ENCODE measurements at regions not wholly inside any gene's neighbourhood (a gene's known extent, or its start where the extent isn't known, plus 50 kb on each side); places are given as distances from the start of the nearest gene placed in this dataset.
"Not testable (repeated sequence)": the region's sequence is repeated elsewhere in the genome, so short reads cannot be mapped to it uniquely, and the experiment has no call there.

DNA sequence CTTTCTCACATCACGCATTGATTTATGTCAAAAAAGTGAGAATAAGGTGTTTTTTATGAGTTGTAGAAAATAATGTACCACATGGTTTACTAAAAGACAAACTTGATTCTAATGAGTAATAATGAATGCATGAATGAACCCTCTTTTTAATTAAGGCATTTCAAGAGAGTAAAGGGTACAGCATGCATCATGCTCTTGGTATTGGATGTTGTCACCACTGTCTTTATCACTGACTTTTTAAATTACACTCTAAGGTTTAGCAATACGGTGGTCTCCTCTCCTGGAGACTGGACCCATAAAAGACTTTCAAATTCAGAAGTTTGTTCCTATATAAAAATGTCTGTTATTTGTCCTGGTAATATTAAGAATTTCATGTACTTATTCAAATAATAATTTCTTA lies 277.5 kb upstream of the TGFBR2 start:
- not testable (repeated sequence) for DNase-seq

DNA sequence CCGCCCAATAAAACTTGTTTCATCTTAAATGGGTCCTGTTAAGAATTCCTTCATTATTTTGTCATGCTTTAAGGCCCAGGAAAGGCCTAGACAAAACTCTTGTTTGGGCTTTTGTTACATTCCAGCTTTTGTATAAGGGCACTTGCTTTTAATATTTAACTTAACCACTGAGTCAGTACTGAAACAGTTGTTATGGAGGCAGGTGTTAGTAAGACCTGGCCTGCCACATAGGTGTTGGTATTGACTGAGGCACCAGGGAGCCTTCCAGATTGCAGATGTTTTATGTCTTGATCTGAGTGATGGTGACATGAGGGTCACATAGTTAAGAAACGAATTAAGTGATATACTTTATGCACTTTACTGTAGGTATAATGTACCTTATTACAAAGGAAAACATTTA lies 274.9 kb upstream of the TGFBR2 start:
- no peak for DNase-seq

DNA sequence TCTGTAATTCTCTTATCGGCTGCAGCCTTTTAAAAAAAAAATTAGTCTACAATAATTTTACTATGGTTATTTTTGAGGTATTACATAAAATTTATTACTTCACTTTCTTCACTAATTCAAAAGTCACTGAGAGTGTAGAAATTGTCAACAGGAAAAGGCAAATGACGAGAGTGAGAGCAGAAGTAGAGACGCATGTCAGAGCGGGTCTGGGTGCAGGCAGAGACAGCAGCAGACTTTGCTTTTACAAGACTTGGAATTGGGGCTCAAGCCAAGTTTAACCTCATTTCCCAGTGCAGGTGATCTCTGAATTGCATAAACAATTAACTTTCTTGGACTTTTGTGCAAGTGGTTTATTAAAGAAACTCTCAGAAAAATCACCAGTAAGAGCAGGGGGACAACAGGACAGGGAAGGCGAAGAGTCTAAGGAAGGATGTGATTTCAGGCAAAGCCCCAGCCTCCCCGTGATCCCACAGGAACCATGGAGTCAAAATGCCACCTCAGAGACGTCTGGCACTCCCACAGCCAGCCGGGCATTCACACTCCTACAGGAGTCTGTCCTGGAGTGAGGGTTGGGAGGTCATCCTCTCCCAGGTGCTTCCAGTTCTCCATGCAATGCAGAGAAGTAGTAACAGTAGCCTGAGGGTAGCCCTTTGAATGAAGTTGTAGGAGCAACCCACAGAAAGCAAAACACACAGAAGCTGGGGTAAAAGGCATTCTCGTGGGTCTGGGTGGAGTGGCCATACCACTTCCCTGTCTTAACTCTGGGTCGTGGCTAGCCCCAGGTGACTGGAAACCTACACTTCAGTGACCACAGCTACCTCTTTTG lies 274.0 kb upstream of the TGFBR2 start:
- DNase-seq: no peak

DNA sequence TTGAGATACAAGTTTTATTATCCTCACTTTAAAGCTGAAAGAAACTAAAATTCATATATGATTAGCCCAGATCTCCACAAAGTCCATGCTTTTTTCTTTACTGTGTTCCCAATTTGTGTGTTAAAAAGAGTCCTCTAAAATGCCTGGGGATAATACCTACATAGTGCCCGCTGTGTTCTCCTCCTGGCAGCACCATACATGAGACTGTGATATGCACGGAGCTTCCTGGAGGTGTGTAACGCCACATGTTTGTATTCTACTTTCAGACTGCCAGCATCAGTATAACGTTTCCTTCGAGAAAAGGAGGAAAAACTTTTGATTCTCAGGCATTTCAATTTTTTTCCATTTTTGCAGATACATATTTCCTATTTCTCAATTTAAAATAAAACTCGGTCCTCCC lies 273.3 kb upstream of the TGFBR2 start:
- no peak for DNase-seq

DNA sequence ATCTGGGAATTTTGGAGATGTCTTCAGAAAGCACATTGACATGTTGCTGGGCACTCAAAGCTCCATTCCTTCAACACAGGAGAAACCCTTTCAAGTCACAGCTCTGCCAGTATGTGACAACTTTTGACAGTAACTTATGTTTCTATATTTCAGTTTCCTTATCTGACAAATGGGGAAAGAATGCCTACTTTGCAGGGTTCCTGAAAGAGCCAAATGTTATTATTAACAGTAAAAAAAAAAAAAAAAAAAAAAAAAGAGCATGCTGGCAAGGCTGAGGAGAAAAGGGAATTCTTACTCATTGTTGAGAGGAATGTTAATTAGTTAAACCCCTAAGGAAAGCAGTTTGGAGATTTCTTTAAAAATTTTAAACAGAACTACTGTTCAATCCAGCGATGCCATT lies 272.5 kb upstream of the TGFBR2 start:
- DNase-seq: no peak

DNA sequence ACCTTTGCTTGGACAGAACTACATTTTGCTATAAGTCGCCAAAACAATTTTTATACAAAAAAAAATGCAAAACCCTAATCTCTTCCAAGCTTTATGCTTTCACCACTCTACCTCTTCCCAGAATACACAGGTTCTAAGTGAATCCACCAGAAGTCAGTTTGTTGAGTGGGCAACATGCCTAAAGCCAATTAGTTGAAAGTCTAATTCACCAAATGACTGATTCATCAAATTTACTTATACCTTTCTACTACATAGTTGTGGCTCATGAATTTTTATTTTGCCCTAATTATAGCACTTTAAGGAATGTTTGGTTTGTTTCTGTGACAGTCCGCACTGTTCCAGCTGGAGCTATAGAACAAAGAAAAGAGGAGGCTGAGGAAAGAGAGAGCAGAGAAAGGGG lies 265.9 kb upstream of the TGFBR2 start:
- DNase-seq: no peak

DNA sequence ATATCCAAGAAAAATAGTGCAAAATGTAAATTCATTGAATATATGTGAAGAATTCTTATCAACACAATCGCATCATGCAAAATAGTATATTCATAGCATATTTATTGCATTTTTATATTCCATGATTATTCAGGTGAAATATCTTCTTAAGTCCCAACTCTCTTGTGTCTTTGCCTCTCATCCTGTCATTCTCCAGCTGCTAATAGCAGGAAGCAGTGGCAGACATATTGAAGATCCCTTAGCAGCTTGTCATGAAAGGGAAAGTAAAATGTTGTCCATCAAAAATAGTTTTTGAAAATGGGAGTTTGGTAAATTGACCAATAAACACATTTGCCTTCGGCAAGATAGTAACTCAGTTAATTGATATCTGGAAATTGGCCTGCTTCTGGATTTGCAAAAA lies 265.3 kb upstream of the TGFBR2 start:
- no peak for DNase-seq

DNA sequence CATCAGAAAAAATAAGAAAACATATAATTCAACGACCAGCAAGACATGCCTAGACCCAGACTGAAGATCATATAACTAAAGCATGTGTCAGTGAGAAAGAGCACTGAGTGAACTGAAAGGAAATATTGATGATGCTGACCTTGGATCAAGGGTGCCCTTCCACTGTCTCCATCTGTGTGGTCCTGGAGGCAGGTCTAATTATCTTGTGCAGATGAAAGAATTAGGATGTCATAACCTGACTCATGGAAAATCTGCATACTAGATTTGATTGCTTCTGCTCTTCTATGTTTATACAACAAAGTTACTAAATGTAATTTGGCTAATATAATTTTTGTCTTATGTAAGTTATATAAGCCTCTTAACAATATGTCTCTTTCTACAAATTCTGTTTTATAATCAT lies 264.6 kb upstream of the TGFBR2 start:
- DNase-seq: no peak

DNA sequence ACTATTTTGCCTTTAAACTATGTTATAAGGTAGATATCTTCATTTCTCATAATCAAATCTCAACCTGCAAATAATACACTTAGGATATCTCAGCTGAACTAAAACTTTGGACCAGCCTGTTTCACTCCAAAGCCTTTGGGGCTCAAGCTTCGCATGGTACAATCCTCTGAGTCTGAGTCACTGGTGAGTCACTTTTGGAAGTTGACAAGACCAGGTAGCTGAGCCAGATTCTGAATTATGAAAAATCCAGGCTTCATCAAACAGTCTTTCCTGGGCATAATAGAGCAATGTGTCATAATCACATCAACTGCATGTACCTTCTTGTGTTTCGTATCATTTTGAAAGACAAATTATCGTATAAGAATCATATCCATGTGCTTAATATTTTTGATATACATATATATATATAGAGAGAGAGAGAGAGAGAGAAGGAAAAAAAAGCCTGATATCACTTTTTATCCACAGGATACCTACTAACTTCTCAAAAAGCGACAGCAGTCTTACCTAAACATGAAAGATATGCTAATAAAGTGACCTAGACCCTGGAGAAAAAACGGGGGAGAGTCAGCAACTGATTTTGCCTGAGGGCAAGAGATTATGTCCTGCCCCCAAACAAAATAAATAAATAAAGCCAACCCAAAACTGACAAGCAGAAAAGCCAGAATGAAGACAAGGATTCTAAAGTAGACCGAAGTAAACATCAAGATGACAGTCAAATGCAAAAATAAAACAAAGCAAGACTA lies 263.9 kb upstream of the TGFBR2 start:
- DNase-seq: no peak

DNA sequence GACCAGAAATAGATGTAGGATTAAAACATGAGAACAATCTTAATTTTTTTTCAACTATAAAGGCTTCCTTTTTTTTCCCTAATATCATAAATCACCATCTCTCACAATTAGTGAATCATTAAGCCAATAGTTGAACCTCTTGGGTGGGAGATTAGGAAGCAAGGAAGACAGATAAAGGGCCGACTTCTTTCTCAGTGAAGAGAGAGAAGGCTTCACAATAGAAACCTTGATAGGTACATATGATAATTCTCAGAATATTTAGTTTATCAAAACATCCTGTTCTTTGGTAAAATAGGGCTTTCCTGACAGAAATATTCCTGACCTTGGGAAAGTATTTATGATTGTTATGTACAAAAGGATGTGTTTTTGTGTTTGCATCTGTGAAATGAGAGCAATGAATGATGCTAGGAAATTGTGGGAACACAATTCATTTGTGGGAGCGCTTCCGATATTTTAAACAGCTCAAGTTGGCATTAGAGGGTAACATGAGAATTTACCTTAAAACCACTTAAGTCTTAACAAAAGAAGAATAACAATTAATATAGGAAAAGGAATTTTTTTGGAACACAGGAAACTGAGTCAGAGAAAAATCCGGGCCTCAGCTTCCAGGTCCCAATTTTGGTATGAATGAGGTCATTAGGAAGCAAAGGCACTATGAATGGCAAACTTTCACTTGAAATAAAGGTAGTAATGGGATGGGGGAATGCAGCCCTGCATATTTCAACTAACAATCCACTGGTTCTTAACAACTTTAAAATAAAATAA lies 263.2 kb upstream of the TGFBR2 start:
- no peak for DNase-seq

DNA sequence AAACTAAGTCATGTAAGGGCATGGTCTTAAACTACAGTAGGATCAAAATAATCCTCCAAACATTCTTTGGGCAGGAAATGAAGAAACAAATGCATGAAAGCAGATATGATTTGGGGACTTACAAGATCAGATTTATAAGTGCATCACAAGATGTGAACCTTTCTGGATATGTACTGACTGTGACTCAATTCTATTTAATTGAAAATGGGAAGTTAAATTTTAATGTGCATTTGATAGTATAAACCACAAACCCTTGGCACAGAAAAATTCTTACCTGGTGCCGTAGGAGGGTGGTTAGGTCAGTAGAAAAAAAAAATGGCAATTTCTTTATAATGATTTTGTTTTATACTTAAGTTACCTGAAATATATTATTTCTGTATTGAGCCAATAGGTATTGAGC lies 262.5 kb upstream of the TGFBR2 start:
- DNase-seq: no peak

DNA sequence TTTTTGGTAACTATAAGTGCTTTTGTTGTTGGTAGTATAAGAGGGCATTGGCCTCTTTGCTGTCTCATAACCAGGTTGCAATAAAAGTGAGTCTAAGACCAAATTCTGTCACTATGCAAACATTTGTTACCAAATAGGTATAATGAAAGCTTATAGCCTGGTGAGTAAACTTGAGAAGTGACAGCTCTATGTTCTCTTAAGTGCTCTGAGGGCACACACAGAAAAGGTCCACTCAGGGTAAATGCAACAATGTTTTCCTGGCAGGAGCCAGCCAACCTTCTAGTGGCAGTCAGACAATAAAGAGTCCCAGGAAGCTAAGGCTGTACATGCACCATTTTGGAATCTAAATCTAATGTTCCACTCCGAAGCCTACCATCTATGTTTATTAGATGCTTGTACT lies 262.1 kb upstream of the TGFBR2 start:
- DNase-seq: no peak

DNA sequence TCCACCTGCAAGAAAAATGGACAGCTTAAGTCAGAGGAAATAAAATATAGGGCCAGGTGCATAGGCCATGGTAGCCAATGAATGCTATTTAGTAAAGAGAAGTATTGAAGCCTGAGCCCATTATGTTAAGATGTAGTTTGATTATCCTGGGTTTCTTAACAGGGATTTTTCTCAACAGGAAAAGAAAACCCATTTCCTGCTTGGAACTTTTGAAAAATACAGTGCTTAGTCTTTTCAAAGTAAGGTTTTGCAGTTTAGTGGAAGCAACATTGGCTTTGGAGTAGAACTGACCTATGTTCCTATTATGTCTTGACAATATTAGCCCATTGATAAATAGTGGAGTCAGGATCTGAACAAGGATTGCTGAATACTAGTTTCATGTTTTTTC lies 259.5 kb upstream of the TGFBR2 start:
- no peak for DNase-seq

DNA sequence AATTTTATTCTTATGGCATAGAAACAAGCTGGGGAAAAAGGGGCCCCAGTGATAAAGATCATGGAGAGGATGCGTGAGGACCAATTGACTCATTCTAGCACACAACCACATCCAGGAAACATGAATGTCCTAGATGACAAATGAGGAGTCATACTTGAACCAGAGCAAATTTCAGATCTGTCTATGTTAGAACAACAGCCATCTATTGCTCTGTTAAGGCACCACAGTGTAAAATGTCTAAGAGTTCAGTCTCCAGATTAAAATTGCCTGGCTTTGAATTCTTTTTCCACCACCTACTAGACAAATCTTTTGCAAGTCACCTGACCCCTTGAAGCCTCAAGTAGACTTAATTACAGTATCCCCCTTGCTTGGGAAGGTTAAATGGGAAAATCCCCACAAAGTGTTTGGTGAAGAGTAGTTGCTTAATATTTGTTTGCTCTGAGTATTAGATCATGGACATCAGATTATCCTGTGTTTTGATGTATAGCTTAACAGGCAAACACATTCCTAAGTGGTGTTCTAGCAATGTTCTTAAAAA lies 258.7 kb upstream of the TGFBR2 start:
- DNase-seq: no peak

DNA sequence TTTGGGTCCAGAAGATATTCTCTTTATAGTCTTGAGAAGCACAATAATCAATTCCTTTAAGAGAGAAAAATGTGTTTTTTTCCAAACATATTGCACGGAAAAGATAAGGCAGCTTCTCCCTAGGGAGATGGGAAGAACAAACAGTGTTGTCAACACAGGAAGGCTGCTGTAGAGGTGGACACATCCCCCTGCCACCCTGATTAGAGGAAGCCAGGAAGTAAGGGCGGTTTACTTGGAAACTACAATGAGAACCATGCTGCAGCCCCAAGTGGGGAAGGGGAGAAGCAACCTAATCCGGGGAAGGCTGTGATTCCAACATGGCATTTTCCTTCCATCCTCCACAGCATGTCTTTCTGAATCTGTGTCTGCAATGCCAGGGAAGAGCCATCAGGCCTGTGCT lies 256.9 kb upstream of the TGFBR2 start:
- no peak for DNase-seq

DNA sequence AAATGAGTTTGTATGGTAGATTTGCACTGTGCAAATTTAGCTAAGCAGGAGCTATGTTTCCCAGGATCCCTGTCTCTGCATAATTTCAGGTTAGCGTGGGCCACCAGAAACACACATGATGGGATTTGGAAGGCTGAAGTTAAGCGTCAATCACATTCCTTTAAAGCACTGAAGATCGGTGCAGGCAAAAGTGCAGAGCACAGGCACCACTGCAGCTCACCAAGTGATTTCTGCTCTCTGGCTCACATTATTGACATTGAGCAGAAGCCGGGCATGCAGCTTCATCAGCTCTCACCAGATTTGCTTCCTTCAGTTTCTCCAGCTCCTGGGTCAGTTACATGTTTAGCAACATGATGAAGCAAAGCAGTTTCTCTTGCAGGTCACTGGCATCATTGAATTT lies 256.4 kb upstream of the TGFBR2 start:
- no peak for DNase-seq

DNA sequence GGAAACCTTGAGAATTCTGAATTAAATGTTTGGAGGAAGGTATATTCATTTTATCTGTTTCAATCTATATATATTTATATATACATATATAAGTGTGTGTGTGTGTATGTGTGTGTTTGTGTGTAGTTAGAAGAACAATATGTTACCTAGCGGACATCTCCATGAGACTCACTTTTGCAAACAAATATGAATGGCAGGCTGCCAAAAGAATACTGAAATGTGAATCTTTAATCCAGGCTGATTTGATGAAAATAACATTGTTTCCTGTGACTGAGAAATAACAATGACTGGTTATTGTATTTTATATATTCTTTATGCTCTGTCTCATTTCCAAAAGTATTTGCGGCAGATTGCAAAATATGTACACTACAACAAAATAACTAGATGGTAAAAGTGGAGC lies 255.5 kb upstream of the TGFBR2 start:
- no peak for DNase-seq

DNA sequence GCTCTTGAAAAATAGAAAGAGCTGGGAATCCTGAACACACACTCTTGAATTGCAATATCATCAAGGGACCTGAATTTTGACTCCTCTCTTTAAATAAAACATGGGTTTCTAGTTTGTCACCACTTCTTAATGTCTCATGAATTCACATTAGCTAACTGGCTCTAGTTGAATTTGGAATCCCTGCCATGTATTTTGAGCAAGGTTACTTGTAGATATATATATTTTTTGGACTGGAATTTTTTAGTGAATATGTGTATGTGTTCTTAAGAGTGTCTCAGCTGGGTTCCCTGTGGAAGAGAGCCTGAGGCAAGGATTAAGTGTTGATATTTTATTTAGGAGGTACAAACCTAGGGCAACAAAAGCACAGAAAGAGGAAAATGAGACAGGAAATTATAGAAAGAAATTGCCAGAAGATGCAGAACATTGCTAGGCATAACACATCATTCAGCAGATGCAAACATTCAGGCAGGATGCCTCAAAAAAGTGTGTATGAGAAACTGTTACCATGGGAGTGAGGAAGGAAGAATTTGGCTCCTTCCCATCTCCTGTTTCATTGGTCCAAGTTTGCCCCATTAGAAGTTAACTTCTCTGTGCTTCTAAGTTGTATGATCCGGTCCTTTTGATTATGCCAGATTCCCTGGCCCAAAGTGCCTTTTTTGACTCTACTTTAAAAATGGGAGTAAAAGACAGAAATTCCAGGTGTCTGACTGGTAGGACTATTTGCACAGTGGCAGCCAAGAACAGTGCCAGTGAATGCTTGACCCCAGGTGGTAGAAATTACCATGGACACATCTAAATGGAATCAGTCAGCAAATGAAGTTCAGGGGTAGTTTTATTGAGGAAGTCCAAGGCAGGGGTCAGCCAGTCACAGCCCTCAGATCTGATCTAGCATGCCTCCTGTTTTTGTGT lies 253.7 kb upstream of the TGFBR2 start:
- DNase-seq: no peak

DNA sequence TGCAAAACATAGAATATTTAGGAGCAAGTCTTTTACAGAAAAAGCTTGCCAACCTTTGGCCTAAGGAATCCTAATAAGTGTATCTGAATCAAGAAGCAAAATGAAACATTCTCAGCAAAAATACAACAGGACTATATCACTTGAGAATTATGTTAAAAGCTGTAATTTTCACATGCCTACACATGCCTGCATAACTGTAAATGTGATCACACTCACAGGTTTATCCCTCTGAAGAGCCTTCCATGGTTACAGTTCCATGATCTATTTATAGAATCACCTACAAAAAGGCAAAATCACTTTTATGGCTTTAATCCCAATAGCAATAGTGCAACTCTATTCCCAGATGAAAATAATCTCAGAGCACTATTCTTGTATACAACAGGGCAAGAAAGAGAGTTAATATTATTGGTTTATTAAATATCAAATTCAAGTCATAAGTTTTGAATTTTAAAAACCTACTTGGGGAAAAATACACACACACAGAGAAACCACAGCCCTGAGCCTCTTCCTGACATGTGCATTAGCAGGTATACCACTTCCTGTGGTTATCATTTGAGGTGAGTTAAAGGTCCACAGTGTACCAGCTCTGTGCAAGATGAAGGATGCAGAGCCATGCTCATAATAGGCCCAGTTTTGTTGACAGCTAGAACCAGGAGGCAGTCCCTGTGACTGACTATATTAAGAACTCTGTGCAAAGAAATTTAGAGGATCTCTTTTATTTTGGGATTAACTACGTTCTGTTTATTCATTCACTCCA lies 252.5 kb upstream of the TGFBR2 start:
- DNase-seq: no peak

DNA sequence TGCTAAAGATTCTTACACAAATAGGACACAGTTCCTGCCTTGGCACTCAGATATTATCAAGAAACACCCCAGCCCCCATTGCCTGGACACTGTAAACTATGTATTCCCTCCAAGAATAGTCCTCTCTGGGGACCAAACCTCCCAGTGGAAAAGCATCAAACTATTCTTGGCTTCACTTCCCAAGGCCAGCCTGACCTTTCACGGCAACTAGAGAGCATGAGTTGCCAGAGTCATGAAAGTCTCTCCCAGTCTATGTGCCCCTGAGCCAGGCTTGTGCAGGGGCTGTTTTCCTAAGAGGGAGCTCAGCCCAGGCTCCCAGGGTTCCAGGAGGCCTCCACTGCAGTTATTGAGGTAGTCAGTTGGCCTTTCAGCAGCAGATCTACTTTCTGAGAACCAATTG lies 251.9 kb upstream of the TGFBR2 start:
- no peak for DNase-seq

Data from hypothalamus (tissue), 51 donors.